Panc1 (cell line): ENCODE measurements at regions not wholly inside any gene's neighbourhood (a gene's known extent, or its start where the extent isn't known, plus 50 kb on each side); places are given as distances from the start of the nearest gene placed in this dataset.

Source experiments
- ATAC-seq: fragments of 200-7000 bp; cut with Tn5 transposase; 2 replicates; pipeline ENCODE4 v1.9.1; 2020; ENCODE audit warnings: mild to moderate bottlenecking, moderate library complexity
- BruUV-seq: library from RNA; stranded (reverse); fragments of 400-500 nt; replicated peaks from 2 replicates; lab custom pipeline; 2021; lab: Mats Ljungman, UMichigan
- CTCF ChIA-PET: fragments of 300-600 bp; sonication (Branson Sonifier 250); formaldehyde crosslinking; loops from one replicate; lab custom pipeline; 2022; ENCODE audit warnings: antibody characterized with exemption; lab: Charles Lee
- POLR2A ChIA-PET: fragments of 300-600 bp; sonication (Branson Sonifier 250); formaldehyde crosslinking; loops from one replicate; lab custom pipeline; 2022; ENCODE audit warnings: antibody characterized with exemption; lab: Charles Lee
- DNase-seq: peaks from one replicate; pipeline ENCODE4 v3.0.0-alpha.2; 2010; ENCODE audit warnings: low read depth, low spot score
- H3K27ac ChIP-seq: 2 replicates; pipeline ENCODE4 v1.5.1; 2011; ENCODE audit warnings: mild to moderate bottlenecking, low read length, inconsistent platforms
- H3K27me3 ChIP-seq: fragments of 200-500 bp; sonication (Bioruptor generic); 2 replicates; pipeline ENCODE4 v1.6.0; 2014; ENCODE audit warnings: low read length, inconsistent platforms; ENCODE audit not compliant: control insufficient read depth, insufficient read depth
- H3K36me3 ChIP-seq: fragments of 200-500 bp; sonication (Bioruptor generic); 2 replicates; pipeline ENCODE4 v1.5.1; 2014; ENCODE audit warnings: inconsistent platforms, mild to moderate bottlenecking, low read length, moderate library complexity; ENCODE audit not compliant: control insufficient read depth, insufficient read depth
- H3K4me1 ChIP-seq: 2 replicates; pipeline ENCODE4 v1.5.1; 2011; ENCODE audit warnings: inconsistent platforms, mild to moderate bottlenecking, low read length, moderate library complexity; ENCODE audit not compliant: control insufficient read depth, insufficient read depth
- H3K4me3 ChIP-seq, 2 experiments: 2 replicates each; pipeline ENCODE4 v1.5.1; 2011 to 2012; ENCODE audit warnings: low read depth in 2 of 2, low read length in 2 of 2, mild to moderate bottlenecking in 2 of 2, inconsistent platforms in 1 of 2, moderate library complexity in 1 of 2
- H3K9me3 ChIP-seq: fragments of 200-500 bp; sonication (Bioruptor generic); 2 replicates; pipeline ENCODE4 v1.5.1; 2014; ENCODE audit warnings: low read depth, mild to moderate bottlenecking, inconsistent platforms, low read length, moderate library complexity; ENCODE audit not compliant: control insufficient read depth, insufficient read depth
- CTCF ChIP-seq: fragments of 450-650 bp; IDR thresholded peaks from 2 replicates; pipeline ENCODE4 v1.5.1; 2017; ENCODE audit warnings: mild to moderate bottlenecking
- POLR2AphosphoS5 ChIP-seq: IDR thresholded peaks from 2 replicates; pipeline ENCODE4 v1.6.1; 2012; ENCODE audit warnings: mild to moderate bottlenecking, low read depth, low read length, moderate library complexity
- REST ChIP-seq, 2 experiments: IDR thresholded peaks; 2 replicates each; pipeline ENCODE4 v1.6.1; 2011 to 2012; ENCODE audit warnings: low read depth in 2 of 2, control low read depth in 1 of 2, low read length in 1 of 2, mild to moderate bottlenecking in 1 of 2, moderate library complexity in 1 of 2; ENCODE audit not compliant: insufficient read depth in 1 of 2
- SIN3A ChIP-seq: IDR thresholded peaks from 2 replicates; pipeline ENCODE4 v1.6.1; 2012; ENCODE audit warnings: low read depth, mild to moderate bottlenecking, low read length, moderate library complexity, borderline replicate concordance; ENCODE audit not compliant: insufficient read depth
- TCF7L2 ChIP-seq: IDR thresholded peaks from 2 replicates; pipeline ENCODE4 v1.6.1; 2011; ENCODE audit warnings: mild to moderate bottlenecking, low read depth, low read length, inconsistent platforms
- in situ Hi-C: cut with HindIII; loops from 2 replicates; pipeline ENCODE4 v1.10.0; 2016; ENCODE audit warnings: low sequenced_read_pairs, low pct_unique_long_range_greater_than_20kb
- intact Hi-C: fragments of 100-400 bp; cut with micrococcal nuclease; formaldehyde crosslinking; loops from one replicate; pipeline ENCODE4 v1.10.0; 2022; ENCODE audit not compliant: unreplicated experiment

DNA sequence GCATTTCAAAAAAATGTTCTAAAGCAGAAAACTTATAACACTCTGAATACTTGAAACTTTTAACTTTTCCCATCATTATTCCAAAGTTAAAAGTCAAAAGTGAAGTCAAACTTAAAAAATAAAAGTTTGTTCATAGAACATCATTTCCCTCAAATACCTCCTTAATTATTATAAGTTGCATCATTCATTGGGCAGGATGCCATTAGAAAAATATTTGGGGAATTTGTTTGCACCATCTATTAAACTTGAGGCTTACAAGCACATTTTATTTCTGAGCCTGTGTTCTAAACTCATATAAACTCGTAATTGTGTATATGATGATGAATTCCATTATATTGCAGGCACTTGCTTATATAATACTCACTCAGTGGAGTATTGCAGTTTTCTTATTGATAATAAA, 588.0 kb upstream of the NRXN1 start:
- intact Hi-C loops (no loop called here), in situ Hi-C loops (no loop called here)
- ChIA-PET CTCF (no interaction called here), POLR2A (no interaction called here)
- H3K27ac ChIP-seq = no peak overlapping the region
- ATAC-seq = no peak
- DNase-seq = no peak
- H3K9me3 ChIP-seq = no peaks in the 10 kb centered on the region
- H3K4me1 ChIP-seq = no peaks in the 10 kb centered on the region
- H3K36me3 ChIP-seq = no peaks in the 10 kb centered on the region
- TF ChIP-seq TCF7L2 (no peak), REST (IDR thresholded peaks at IDR 0.05; ENCODE audit: insufficient read depth in 1 of 2, low read depth in 2 of 2, low read length in 1 of 2) (no peak)
- BruUV-seq = no TSS peak
- H3K4me3 ChIP-seq = no peak overlapping the region
- no peaks in the 10 kb centered on the region for H3K27me3 ChIP-seq

DNA sequence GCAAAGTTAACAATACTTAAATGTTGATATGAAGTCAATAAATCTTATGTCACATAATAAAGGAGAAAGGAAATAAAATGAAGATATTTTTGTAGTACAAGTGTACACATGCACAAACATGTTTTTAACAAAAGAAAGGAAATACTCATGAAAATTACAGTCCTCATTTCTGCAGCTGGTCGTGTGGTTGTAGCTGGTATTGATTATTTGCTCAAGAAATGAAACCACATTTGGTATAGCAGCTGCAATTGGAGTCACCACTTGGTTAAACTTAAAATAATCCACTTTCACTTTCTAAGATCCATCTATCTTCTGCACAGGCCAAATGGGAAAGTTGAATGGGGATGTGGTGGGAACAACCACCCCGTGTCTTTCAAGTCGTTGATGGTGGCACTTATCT, 580.5 kb upstream of the NRXN1 start:
- ChIA-PET CTCF (no interaction called here), POLR2A (no interaction called here)
- Histone ChIP-seq H3K4me1 (no peaks in the 10 kb centered on the region), H3K27me3 (no peaks in the 10 kb centered on the region), H3K27ac (no peak overlapping the region), H3K9me3 (no peaks in the 10 kb centered on the region), H3K4me3 (no peak overlapping the region), H3K36me3 (no peaks in the 10 kb centered on the region)
- intact Hi-C loops = no loop called here
- ATAC-seq (no peak), DNase-seq (no peak)
- no TSS peak for BruUV-seq
- TF ChIP-seq REST (IDR thresholded peaks at IDR 0.05; ENCODE audit: insufficient read depth in 1 of 2, low read depth in 2 of 2, low read length in 1 of 2) = no peak
- TF ChIP-seq SIN3A = no peak
- TF ChIP-seq CTCF = no peak
- no peak for TF ChIP-seq TCF7L2
- TF ChIP-seq POLR2AphosphoS5 = no peak
- in situ Hi-C loops = no loop called here
